GM18517 (cell line): ENCODE measurements at regions not wholly inside any gene's neighbourhood (a gene's known extent, or its start where the extent isn't known, plus 50 kb on each side); places are given as distances from the start of the nearest gene placed in this dataset.
A peak's percentile ranks its signal among the peaks of the same experiment; 100 is the strongest.
"Not testable (repeated sequence)": the region's sequence is repeated elsewhere in the genome, so short reads cannot be mapped to it uniquely, and the experiment has no call there.

Experiments
- ATAC-seq: cut with Tn5 transposase; IDR thresholded peaks from one replicate; pipeline ENCODE4 v1.9.1; 2021; ENCODE audit warnings: mild to moderate bottlenecking, moderate library complexity; ENCODE audit not compliant: unreplicated experiment

- no peak for ATAC-seq
Measured at GRCh38 chr6:27096834-27097511, 150.5 kb upstream of the PRSS16 start.

GRCh38 chr6:27098956-27099355 lies 148.5 kb upstream of the PRSS16 start:
- ATAC-seq = no peak

- ATAC-seq = no peak
Measured at GRCh38 chr6:27100921-27101320, 146.6 kb upstream of the PRSS16 start.

- ATAC-seq = no peak
Measured at GRCh38 chr6:27101824-27102223, 145.7 kb upstream of the PRSS16 start.

GRCh38 chr6:27106382-27106781 lies 141.1 kb upstream of the PRSS16 start:
- ATAC-seq = no peak

GRCh38 chr6:27111743-27112142 lies 135.8 kb upstream of the PRSS16 start:
- ATAC-seq = no peak

- ATAC-seq = no peak
Measured at GRCh38 chr6:27112974-27113373, 134.5 kb upstream of the PRSS16 start.

GRCh38 chr6:27119329-27119728 lies 128.2 kb upstream of the PRSS16 start:
- ATAC-seq = no peak

GRCh38 chr6:27119761-27120160 lies 127.7 kb upstream of the PRSS16 start:
- ATAC-seq = no peak

GRCh38 chr6:27121640-27122039 lies 125.9 kb upstream of the PRSS16 start:
- ATAC-seq = no peak

- ATAC-seq = no peak
Measured at GRCh38 chr6:27124252-27124657, 123.2 kb upstream of the PRSS16 start.

GRCh38 chr6:27126046-27126814 lies 121.3 kb upstream of the PRSS16 start:
- no peak for ATAC-seq

- ATAC-seq = peak; percentile 66
Measured at GRCh38 chr6:27126815-27127537, 120.5 kb upstream of the PRSS16 start.

GRCh38 chr6:27127874-27128273 lies 119.6 kb upstream of the PRSS16 start:
- not testable (repeated sequence) for ATAC-seq

- no peak for ATAC-seq
Measured at GRCh38 chr6:27128311-27129094, 119.0 kb upstream of the PRSS16 start.

- no peak for ATAC-seq
Measured at GRCh38 chr6:27129095-27129815, 118.2 kb upstream of the PRSS16 start.

GRCh38 chr6:27129917-27130316 lies 117.6 kb upstream of the PRSS16 start:
- ATAC-seq = no peak

GRCh38 chr6:27130668-27131428 lies 116.7 kb upstream of the PRSS16 start:
- ATAC-seq = no peak

- peak; percentile 9 for ATAC-seq
Measured at GRCh38 chr6:27132282-27132531, 115.3 kb upstream of the PRSS16 start.
